Astrocyte of the spinal cord (primary cell): ENCODE measurements at regions not wholly inside any gene's neighbourhood (a gene's known extent, or its start where the extent isn't known, plus 50 kb on each side); places are given as distances from the start of the nearest gene placed in this dataset.

Experiments used
- DNase-seq: peaks from one replicate; pipeline ENCODE4 v3.0.0; 2011; ENCODE audit warnings: low read depth, low spot score
- H3K4me3 ChIP-seq: 2 replicates; pipeline ENCODE4 v1.5.1; 2011; ENCODE audit warnings: low read depth, mild to moderate bottlenecking, low read length, moderate library complexity
- CTCF ChIP-seq: IDR thresholded peaks from 2 replicates; pipeline ENCODE4 v1.5.1; 2012; ENCODE audit warnings: low read depth, mild to moderate bottlenecking, low read length, inconsistent platforms
- in situ Hi-C: cut with HindIII; loops from 2 replicates; pipeline ENCODE4 v1.10.0; 2017; ENCODE audit warnings: low sequenced_read_pairs

GRCh38 chr10:4450169-4450568 is 375.8 kb upstream of the AKR1E2 start:
- no peak for TF ChIP-seq CTCF
- no peak for DNase-seq
- in situ Hi-C loops, result no loop called here
- no peak overlapping the region for H3K4me3 ChIP-seq

- no peak for TF ChIP-seq CTCF
- H3K4me3 ChIP-seq, result no peak overlapping the region
- DNase-seq, result peak; percentile 44
- in situ Hi-C loops, result no loop called here
Observed at GRCh38 chr10:4448030-4448429, 378.0 kb upstream of the AKR1E2 start.

- in situ Hi-C loops, result no loop called here
- DNase-seq, result no peak
- H3K4me3 ChIP-seq, result no peak overlapping the region
- TF ChIP-seq CTCF, result no peak
Observed at GRCh38 chr10:4443419-4443818, 382.6 kb upstream of the AKR1E2 start.

GRCh38 chr10:4442296-4442695 is 383.7 kb upstream of the AKR1E2 start:
- DNase-seq, result no peak
- in situ Hi-C loops, result no loop called here
- no peak overlapping the region for H3K4me3 ChIP-seq
- no peak for TF ChIP-seq CTCF

- no peak for DNase-seq
- no peak overlapping the region for H3K4me3 ChIP-seq
- in situ Hi-C loops, result no loop called here
- TF ChIP-seq CTCF, result no peak
Observed at GRCh38 chr10:4440260-4440659, 385.7 kb upstream of the AKR1E2 start.

GRCh38 chr10:4437791-4438190 is 388.2 kb upstream of the AKR1E2 start:
- DNase-seq, result no peak
- in situ Hi-C loops, result no loop called here
- no peak for TF ChIP-seq CTCF
- no peak overlapping the region for H3K4me3 ChIP-seq

GRCh38 chr10:4437061-4437460 is 388.9 kb upstream of the AKR1E2 start:
- no peak overlapping the region for H3K4me3 ChIP-seq
- no peak for TF ChIP-seq CTCF
- DNase-seq, result no peak
- in situ Hi-C loops, result no loop called here
